HG03575 (cell line): ENCODE measurements at regions not wholly inside any gene's neighbourhood (a gene's known extent, or its start where the extent isn't known, plus 50 kb on each side); places are given as distances from the start of the nearest gene placed in this dataset.

Experiments used
- ATAC-seq: cut with Tn5 transposase; IDR thresholded peaks from one replicate; pipeline ENCODE4 v1.9.1; 2021; ENCODE audit not compliant: unreplicated experiment, insufficient number of reproducible peaks, low FRiP score; ENCODE audit errors: extremely low read depth

GRCh38 chr6:71103641-71104040, 146.8 kb upstream of the B3GAT2 start:
- no peak for ATAC-seq

GRCh38 chr6:71106276-71106675, 149.4 kb upstream of the B3GAT2 start:
- no peak for ATAC-seq

GRCh38 chr6:71107911-71108420, 151.1 kb upstream of the B3GAT2 start:
- ATAC-seq = no peak

- ATAC-seq = no peak
Observed at GRCh38 chr6:71114544-71114943, 157.7 kb upstream of the B3GAT2 start.

- ATAC-seq = no peak
Observed at GRCh38 chr6:71114986-71115385, 158.1 kb upstream of the B3GAT2 start.

- no peak for ATAC-seq
Observed at GRCh38 chr6:71119560-71119959, 162.7 kb upstream of the B3GAT2 start.

- no peak for ATAC-seq
Observed at GRCh38 chr6:71123051-71123450, 165.6 kb upstream of the OGFRL1 start.

GRCh38 chr6:71124340-71124739, 164.3 kb upstream of the OGFRL1 start:
- no peak for ATAC-seq

GRCh38 chr6:71125216-71125615, 163.4 kb upstream of the OGFRL1 start:
- no peak for ATAC-seq

GRCh38 chr6:71126506-71126905, 162.1 kb upstream of the OGFRL1 start:
- no peak for ATAC-seq

- no peak for ATAC-seq
Observed at GRCh38 chr6:71127374-71127773, 161.2 kb upstream of the OGFRL1 start.

- ATAC-seq = no peak
Observed at GRCh38 chr6:71130277-71130676, 158.3 kb upstream of the OGFRL1 start.

- ATAC-seq = no peak
Observed at GRCh38 chr6:71134929-71135642, 153.5 kb upstream of the OGFRL1 start.

GRCh38 chr6:71137973-71138372, 150.6 kb upstream of the OGFRL1 start:
- no peak for ATAC-seq

- ATAC-seq = no peak
Observed at GRCh38 chr6:71138376-71138775, 150.2 kb upstream of the OGFRL1 start.

- no peak for ATAC-seq
Observed at GRCh38 chr6:71139249-71139648, 149.4 kb upstream of the OGFRL1 start.

GRCh38 chr6:71153755-71154325, 134.8 kb upstream of the OGFRL1 start:
- ATAC-seq = no peak

GRCh38 chr6:71157345-71157744, 131.3 kb upstream of the OGFRL1 start:
- ATAC-seq = no peak

- no peak for ATAC-seq
Observed at GRCh38 chr6:71164890-71165289, 123.7 kb upstream of the OGFRL1 start.

GRCh38 chr6:71168233-71168765, 120.3 kb upstream of the OGFRL1 start:
- no peak for ATAC-seq
